ENCODE measurements at regions not wholly inside any gene's neighbourhood (a gene's known extent, or its start where the extent isn't known, plus 50 kb on each side); places are given as distances from the start of the nearest gene placed in this dataset.

- Mint-ChIP-seq H3K36me3 (ENCODE audit: unreplicated experiment) (peaks cover 3% of the 10 kb centered on the region), H3K27ac (ENCODE audit: unreplicated experiment) (no peak overlapping the region)
- no peak for TF ChIP-seq CTCF (IDR thresholded peaks at IDR 0.05)
Observed at GRCh38 chr6:170172392-170172791, 118.5 kb downstream of the DLL1 start.

GRCh38 chr6:170167657-170168159 is 123.2 kb downstream of the DLL1 start:
- no peak for TF ChIP-seq CTCF (IDR thresholded peaks at IDR 0.05)
- H3K36me3 Mint-ChIP-seq (ENCODE audit: unreplicated experiment) = no peaks in the 10 kb centered on the region
- no peaks in the 10 kb centered on the region for H3K27me3 Mint-ChIP-seq (ENCODE audit: unreplicated experiment)
- H3K9me3 Mint-ChIP-seq (ENCODE audit: unreplicated experiment) = peaks cover 13% of the 10 kb centered on the region
- H3K4me1 Mint-ChIP-seq (ENCODE audit: unreplicated experiment) = no peaks in the 10 kb centered on the region
- no peak overlapping the region for H3K27ac Mint-ChIP-seq (ENCODE audit: unreplicated experiment)
- DNase-seq (ENCODE audit: extremely low spot score, unreplicated experiment) = no peak
- H3K4me3 Mint-ChIP-seq (ENCODE audit: unreplicated experiment) = no peak overlapping the region

More at GRCh38 chr6:170172392-170172791, 118.5 kb downstream of the DLL1 start:
- H3K27me3 Mint-ChIP-seq (ENCODE audit: unreplicated experiment) = no peaks in the 10 kb centered on the region
- H3K4me1 Mint-ChIP-seq (ENCODE audit: unreplicated experiment) = no peaks in the 10 kb centered on the region
- H3K4me3 Mint-ChIP-seq (ENCODE audit: unreplicated experiment) = no peak overlapping the region
- DNase-seq (ENCODE audit: extremely low spot score, unreplicated experiment) = peak; percentile 59
- H3K9me3 Mint-ChIP-seq (ENCODE audit: unreplicated experiment) = peaks cover 10% of the 10 kb centered on the region

- TF ChIP-seq CTCF (IDR thresholded peaks at IDR 0.05) = no peak
- no peak for DNase-seq (ENCODE audit: extremely low spot score, unreplicated experiment)
- Mint-ChIP-seq H3K27me3 (ENCODE audit: unreplicated experiment) (no peaks in the 10 kb centered on the region), H3K9me3 (ENCODE audit: unreplicated experiment) (peaks cover 14% of the 10 kb centered on the region), H3K4me3 (ENCODE audit: unreplicated experiment) (no peak overlapping the region), H3K27ac (ENCODE audit: unreplicated experiment) (no peak overlapping the region), H3K4me1 (ENCODE audit: unreplicated experiment) (no peaks in the 10 kb centered on the region), H3K36me3 (ENCODE audit: unreplicated experiment) (no peaks in the 10 kb centered on the region)
Observed at GRCh38 chr6:170166511-170167122, 124.3 kb downstream of the DLL1 start.

GRCh38 chr6:170165471-170166117 is 125.3 kb downstream of the DLL1 start:
- Mint-ChIP-seq H3K4me1 (ENCODE audit: unreplicated experiment) (no peaks in the 10 kb centered on the region), H3K4me3 (ENCODE audit: unreplicated experiment) (no peak overlapping the region), H3K9me3 (ENCODE audit: unreplicated experiment) (peaks cover 14% of the 10 kb centered on the region), H3K27me3 (ENCODE audit: unreplicated experiment) (no peaks in the 10 kb centered on the region), H3K36me3 (ENCODE audit: unreplicated experiment) (no peaks in the 10 kb centered on the region), H3K27ac (ENCODE audit: unreplicated experiment) (no peak overlapping the region)
- no peak for TF ChIP-seq CTCF (IDR thresholded peaks at IDR 0.05)
- no peak for DNase-seq (ENCODE audit: extremely low spot score, unreplicated experiment)

GRCh38 chr6:170165085-170165470 is 125.8 kb downstream of the DLL1 start:
- H3K4me3 Mint-ChIP-seq (ENCODE audit: unreplicated experiment) = no peak overlapping the region

More at GRCh38 chr6:170165085-170165470, 125.8 kb downstream of the DLL1 start:
- no peak for DNase-seq (ENCODE audit: extremely low spot score, unreplicated experiment)
- no peaks in the 10 kb centered on the region for H3K4me1 Mint-ChIP-seq (ENCODE audit: unreplicated experiment)
- H3K9me3 Mint-ChIP-seq (ENCODE audit: unreplicated experiment) = peaks cover 14% of the 10 kb centered on the region
- no peaks in the 10 kb centered on the region for H3K36me3 Mint-ChIP-seq (ENCODE audit: unreplicated experiment)
- H3K27ac Mint-ChIP-seq (ENCODE audit: unreplicated experiment) = no peak overlapping the region
- no peak for TF ChIP-seq CTCF (IDR thresholded peaks at IDR 0.05)
- no peaks in the 10 kb centered on the region for H3K27me3 Mint-ChIP-seq (ENCODE audit: unreplicated experiment)

Data from osteocyte (in vitro differentiated cells).